Heart left ventricle (tissue), 13 donors: ENCODE measurements at regions not wholly inside any gene's neighbourhood (a gene's known extent, or its start where the extent isn't known, plus 50 kb on each side); places are given as distances from the start of the nearest gene placed in this dataset.

Experiments
- CTCF ChIP-seq, 12 donors: fragments of 200-600 bp; sonication (generic) in 4 of 12; IDR thresholded peaks; one replicate each; pipeline versions ENCODE4 v1.5.0 to v1.8.0; 2018 to 2022; ENCODE audit warnings: antibody characterized with exemption in 12 of 12, mild to moderate bottlenecking in 5 of 12
- POLR2A ChIP-seq, 2 donors: fragments of 450-650 bp; IDR thresholded peaks; one replicate each; pipeline ENCODE4 v1.6.1; 2017; ENCODE audit warnings: antibody characterized with exemption in 2 of 2, mild to moderate bottlenecking in 2 of 2, moderate library complexity in 2 of 2
- donor health status: ischemic (EF 13 %, LVEDD 7.1; RV severe dilation, severe dysfunction).
- donor health status: DM: no; HTN: yes; CAD: no.
- donor health status: DM: no; HTN: no; CAD: no.
- donor health status: ischemic (EF 25% LVEDD 6.9; RV normal size, moderate dysfunction).
- donor health status: ischemic (EF 25% LVEDD 5.7; RV mildly dilated, moderate dysfunction).
- donor health status: ischemic (EF 35%, LVEDD 5.7; RV mildly dilated, moderate dysfunction).
- donor health status: nonischemic (EF 11% LVEDD 7.7; RV severe dilation, severe dysfunction).
- donor health status: DM: yes; HTN: yes; CAD: no.
- donor health status: PGD.
- donor health status: ischemic (EF 29% LVEDD 5.4; RV normal size, mild dysfunction).
- donor health status: nonischemic (EF 23%, LVEDD 6.1; RV moderate dilation, normal function).

GRCh38 chrX:43500246-43500645 is 155.9 kb upstream of the MAOA start:
- no peak for TF ChIP-seq CTCF (IDR thresholded peaks at IDR 0.05)
- TF ChIP-seq POLR2A (IDR thresholded peaks at IDR 0.05) = no peak
